Sigmoid colon (tissue), 4 donors: ENCODE measurements at regions not wholly inside any gene's neighbourhood (a gene's known extent, or its start where the extent isn't known, plus 50 kb on each side); places are given as distances from the start of the nearest gene placed in this dataset.

Experiments used
- CTCF ChIP-seq, 4 experiments: fragments of 450-650 bp in 3 of 4; fragments of 200-600 bp in 1 of 4; IDR thresholded peaks; one replicate each; pipeline ENCODE4 v1.5.1; 2016 to 2019; ENCODE audit warnings: antibody characterized with exemption in 4 of 4, mild to moderate bottlenecking in 3 of 4, moderate library complexity in 2 of 4
- EP300 ChIP-seq, 4 donors: sonication (generic); formaldehyde crosslinking; IDR thresholded peaks; one replicate each; pipeline ENCODE4 v1.6.1; 2017; ENCODE audit warnings: antibody characterized with exemption in 4 of 4
- POLR2A ChIP-seq, 2 donors: fragments of 450-650 bp; IDR thresholded peaks; one replicate each; pipeline ENCODE4 v1.6.1; 2016; ENCODE audit warnings: antibody characterized with exemption in 2 of 2, mild to moderate bottlenecking in 2 of 2, moderate library complexity in 2 of 2
- POLR2AphosphoS5 ChIP-seq, 4 donors: sonication (generic); formaldehyde crosslinking; IDR thresholded peaks; one replicate each; pipeline ENCODE4 v1.6.1; 2017; ENCODE audit warnings: antibody characterized with exemption in 4 of 4

GRCh38 chr9:65449423-65449822, 164.4 kb upstream of the FOXD4L5 start:
- TF ChIP-seq POLR2A (IDR thresholded peaks at IDR 0.05), result no peak
- TF ChIP-seq CTCF (IDR thresholded peaks at IDR 0.05), result no peak
- no peak for TF ChIP-seq POLR2AphosphoS5 (IDR thresholded peaks at IDR 0.05)
- TF ChIP-seq EP300 (IDR thresholded peaks at IDR 0.05), result no peak
